ENCODE measurements at regions not wholly inside any gene's neighbourhood (a gene's known extent, or its start where the extent isn't known, plus 50 kb on each side); places are given as distances from the start of the nearest gene placed in this dataset.

DNA sequence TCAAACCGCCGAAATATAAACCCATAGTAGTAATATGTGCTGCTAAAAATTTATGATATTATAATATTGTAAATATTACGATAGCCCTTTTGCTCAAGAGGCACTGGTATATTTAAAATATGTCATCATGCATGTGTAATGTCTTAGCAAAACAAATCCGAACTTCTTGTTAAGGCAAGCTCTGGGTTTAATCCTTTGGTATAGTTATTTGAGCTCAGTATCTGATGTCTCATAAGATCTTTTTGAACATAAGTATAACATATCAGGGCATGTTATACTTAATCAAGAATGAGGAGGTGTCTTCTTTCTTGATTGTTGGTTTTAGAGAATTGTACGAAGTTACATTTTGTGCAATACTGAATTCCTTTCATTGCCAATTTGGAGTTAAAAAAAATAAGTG is 154.1 kb upstream of the CBLB start:
- TF ChIP-seq, protein P1, sequence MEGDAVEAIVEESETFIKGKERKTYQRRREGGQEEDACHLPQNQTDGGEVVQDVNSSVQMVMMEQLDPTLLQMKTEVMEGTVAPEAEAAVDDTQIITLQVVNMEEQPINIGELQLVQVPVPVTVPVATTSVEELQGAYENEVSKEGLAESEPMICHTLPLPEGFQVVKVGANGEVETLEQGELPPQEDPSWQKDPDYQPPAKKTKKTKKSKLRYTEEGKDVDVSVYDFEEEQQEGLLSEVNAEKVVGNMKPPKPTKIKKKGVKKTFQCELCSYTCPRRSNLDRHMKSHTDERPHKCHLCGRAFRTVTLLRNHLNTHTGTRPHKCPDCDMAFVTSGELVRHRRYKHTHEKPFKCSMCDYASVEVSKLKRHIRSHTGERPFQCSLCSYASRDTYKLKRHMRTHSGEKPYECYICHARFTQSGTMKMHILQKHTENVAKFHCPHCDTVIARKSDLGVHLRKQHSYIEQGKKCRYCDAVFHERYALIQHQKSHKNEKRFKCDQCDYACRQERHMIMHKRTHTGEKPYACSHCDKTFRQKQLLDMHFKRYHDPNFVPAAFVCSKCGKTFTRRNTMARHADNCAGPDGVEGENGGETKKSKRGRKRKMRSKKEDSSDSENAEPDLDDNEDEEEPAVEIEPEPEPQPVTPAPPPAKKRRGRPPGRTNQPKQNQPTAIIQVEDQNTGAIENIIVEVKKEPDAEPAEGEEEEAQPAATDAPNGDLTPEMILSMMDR (IDR thresholded peaks at IDR 0.05; ENCODE audit: borderline replicate concordance, extremely low read depth, low read length, poor library complexity, severe bottlenecking), result no peak
- TF ChIP-seq EZH2 (IDR thresholded peaks at IDR 0.05; ENCODE audit: borderline replicate concordance, low read depth, low read length, severe bottlenecking), result no peak
